PFSK-1 (cell line): ENCODE measurements at regions not wholly inside any gene's neighbourhood (a gene's known extent, or its start where the extent isn't known, plus 50 kb on each side); places are given as distances from the start of the nearest gene placed in this dataset.

Experiments used
- SIN3A ChIP-seq: IDR thresholded peaks from 2 replicates; pipeline ENCODE4 v1.6.1; 2012; ENCODE audit warnings: mild to moderate bottlenecking, low read length, moderate library complexity, borderline replicate concordance; ENCODE audit not compliant: insufficient read depth
- TAF1 ChIP-seq: IDR thresholded peaks from 2 replicates; pipeline ENCODE4 v1.6.1; 2012; ENCODE audit warnings: low read length, control low read depth, borderline replicate concordance; ENCODE audit not compliant: insufficient read depth

- TF ChIP-seq TAF1 (no peak), SIN3A (no peak)
Observed at GRCh38 chr11:134858783-134859480, 446.9 kb upstream of the B3GAT1 start.
